Right atrium auricular region (tissue), 2 donors: ENCODE measurements at regions not wholly inside any gene's neighbourhood (a gene's known extent, or its start where the extent isn't known, plus 50 kb on each side); places are given as distances from the start of the nearest gene placed in this dataset.

Experiments used
- DNase-seq: peaks from one replicate; pipeline ENCODE4 v3.0.0-alpha.2; 2019; ENCODE audit warnings: low spot score
- H3K27ac ChIP-seq, 2 donors: fragments of 200-600 bp; sonication (generic); 1 replicate in 1 of 2; 2 replicates in 1 of 2; pipeline ENCODE4 v1.5.1; 2016 to 2019
- H3K27me3 ChIP-seq, 2 donors: fragments of 200-600 bp; sonication (generic); one replicate each; pipeline versions ENCODE4 v1.5.1 to v1.6.0; 2017 to 2019
- H3K36me3 ChIP-seq: fragments of 200-600 bp; sonication (generic); one replicate; pipeline ENCODE4 v1.5.1; 2016
- H3K4me1 ChIP-seq, 2 donors: fragments of 200-600 bp; sonication (generic); one replicate each; pipeline versions ENCODE4 v1.5.1 to v1.6.0; 2017 to 2019
- H3K4me3 ChIP-seq, 2 donors: fragments of 200-600 bp; sonication (generic); 1 replicate in 1 of 2; 2 replicates in 1 of 2; pipeline ENCODE4 v1.5.1; 2017 to 2019; ENCODE audit warnings: mild to moderate bottlenecking in 1 of 2, moderate library complexity in 1 of 2
- H3K9me3 ChIP-seq, 2 donors: fragments of 200-600 bp; sonication (generic); one replicate each; pipeline ENCODE4 v1.5.1; 2019
- TF ChIP-seq, protein P1 (sequence below), 2 donors: fragments of 200-600 bp; sonication (generic); IDR thresholded peaks; one replicate each; pipeline ENCODE4 v1.5.1; 2019; ENCODE audit warnings: antibody characterized with exemption in 2 of 2

DNA sequence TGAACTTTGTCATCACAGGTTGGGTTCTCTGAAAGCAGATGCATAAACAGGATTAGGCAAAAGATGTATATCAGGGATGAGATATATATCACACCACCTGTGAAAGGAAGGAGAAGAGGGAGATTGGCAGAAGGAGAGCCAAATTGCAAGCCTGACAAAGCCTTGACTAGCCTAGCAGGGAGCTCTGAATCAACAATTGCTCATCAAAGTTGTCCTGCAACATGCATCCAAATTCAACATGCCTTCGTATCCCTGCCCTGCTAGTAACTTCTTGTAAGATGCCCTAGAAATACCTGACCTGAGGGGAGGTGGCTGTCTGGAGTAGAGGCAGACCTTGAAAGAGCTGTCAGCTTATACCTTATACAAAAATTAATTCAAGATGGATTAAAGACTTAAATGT lies 207.1 kb upstream of the HTR1E start:
- no peaks in the 10 kb centered on the region for H3K4me1 ChIP-seq
- TF ChIP-seq, protein P1, sequence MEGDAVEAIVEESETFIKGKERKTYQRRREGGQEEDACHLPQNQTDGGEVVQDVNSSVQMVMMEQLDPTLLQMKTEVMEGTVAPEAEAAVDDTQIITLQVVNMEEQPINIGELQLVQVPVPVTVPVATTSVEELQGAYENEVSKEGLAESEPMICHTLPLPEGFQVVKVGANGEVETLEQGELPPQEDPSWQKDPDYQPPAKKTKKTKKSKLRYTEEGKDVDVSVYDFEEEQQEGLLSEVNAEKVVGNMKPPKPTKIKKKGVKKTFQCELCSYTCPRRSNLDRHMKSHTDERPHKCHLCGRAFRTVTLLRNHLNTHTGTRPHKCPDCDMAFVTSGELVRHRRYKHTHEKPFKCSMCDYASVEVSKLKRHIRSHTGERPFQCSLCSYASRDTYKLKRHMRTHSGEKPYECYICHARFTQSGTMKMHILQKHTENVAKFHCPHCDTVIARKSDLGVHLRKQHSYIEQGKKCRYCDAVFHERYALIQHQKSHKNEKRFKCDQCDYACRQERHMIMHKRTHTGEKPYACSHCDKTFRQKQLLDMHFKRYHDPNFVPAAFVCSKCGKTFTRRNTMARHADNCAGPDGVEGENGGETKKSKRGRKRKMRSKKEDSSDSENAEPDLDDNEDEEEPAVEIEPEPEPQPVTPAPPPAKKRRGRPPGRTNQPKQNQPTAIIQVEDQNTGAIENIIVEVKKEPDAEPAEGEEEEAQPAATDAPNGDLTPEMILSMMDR (IDR thresholded peaks at IDR 0.05) = no peak

DNA sequence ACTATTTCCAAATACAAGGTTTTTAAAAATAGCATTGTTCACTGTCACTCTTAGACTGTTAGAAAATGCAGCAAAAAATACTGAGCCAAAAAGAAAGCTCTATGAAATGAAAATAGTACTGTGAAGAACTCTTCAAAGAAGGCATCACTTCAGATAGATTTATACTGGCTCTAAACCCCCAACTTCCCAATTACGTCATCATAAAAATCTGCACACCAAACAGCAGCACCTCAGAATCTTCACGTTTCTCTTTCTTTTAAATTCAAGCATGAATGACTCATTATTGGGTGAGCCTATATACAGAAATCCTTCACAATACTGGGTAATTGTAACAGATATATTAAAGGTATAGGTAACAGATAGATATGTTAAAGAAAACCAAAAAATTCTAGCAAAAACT lies 208.4 kb upstream of the HTR1E start:
- Histone ChIP-seq H3K4me1 (no peaks in the 10 kb centered on the region), H3K27me3 (no peaks in the 10 kb centered on the region), H3K4me3 (no peak overlapping the region), H3K27ac (no peak overlapping the region), H3K36me3 (no peaks in the 10 kb centered on the region), H3K9me3 (no peaks in the 10 kb centered on the region)
- no peak for DNase-seq
- TF ChIP-seq, protein P1 (IDR thresholded peaks at IDR 0.05) = no peak

More for the DNA sequence above, 207.1 kb upstream of the HTR1E start:
- no peak for DNase-seq
- Histone ChIP-seq H3K27me3 (no peaks in the 10 kb centered on the region), H3K4me3 (no peak overlapping the region), H3K27ac (no peak overlapping the region), H3K9me3 (no peaks in the 10 kb centered on the region), H3K36me3 (no peaks in the 10 kb centered on the region)

DNA sequence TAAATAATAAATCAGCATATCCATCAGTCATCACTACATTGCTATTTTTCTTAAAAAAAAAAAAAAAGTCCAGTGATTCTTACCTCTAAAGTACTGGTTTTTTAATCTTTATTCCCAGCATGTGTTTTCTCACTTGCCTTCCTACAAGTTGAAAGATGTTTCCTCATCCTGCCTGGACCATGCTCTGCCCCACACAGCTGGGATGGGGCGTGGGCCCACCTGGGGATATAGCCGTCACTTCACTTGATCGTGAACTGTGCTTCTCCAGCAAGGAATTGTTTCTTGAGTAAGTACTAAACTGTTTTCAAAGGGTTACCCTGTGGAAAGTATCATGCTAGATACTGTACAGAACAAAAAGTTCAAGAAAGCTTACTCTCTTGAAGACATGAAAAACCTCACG lies 212.6 kb upstream of the HTR1E start:
- Histone ChIP-seq H3K4me1 (no peaks in the 10 kb centered on the region), H3K9me3 (no peaks in the 10 kb centered on the region), H3K36me3 (no peaks in the 10 kb centered on the region), H3K4me3 (no peak overlapping the region), H3K27ac (no peak overlapping the region), H3K27me3 (no peaks in the 10 kb centered on the region)
- TF ChIP-seq, protein P1 (IDR thresholded peaks at IDR 0.05) = no peak
- no peak for DNase-seq

DNA sequence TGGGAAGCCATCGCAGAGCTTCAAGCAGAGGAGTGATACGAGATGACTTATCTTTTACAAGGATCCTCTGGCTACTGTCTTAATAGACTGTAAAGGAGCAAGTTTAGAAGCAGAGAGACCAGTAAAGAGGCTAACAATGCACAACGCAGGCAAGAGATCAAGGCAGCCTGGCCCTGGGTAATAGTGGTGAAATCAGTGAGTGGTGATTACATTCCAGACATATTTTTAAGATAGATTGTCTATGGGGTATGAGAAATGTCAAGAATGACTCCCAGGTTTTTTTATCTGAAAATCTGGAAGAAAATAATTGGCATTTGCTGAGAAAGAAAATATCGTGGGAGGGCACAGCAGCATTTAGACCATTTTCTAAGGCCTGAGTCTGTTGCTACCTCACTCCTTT lies 213.6 kb upstream of the HTR1E start:
- no peak for DNase-seq
- Histone ChIP-seq H3K4me3 (no peak overlapping the region), H3K27ac (no peak overlapping the region), H3K9me3 (no peaks in the 10 kb centered on the region), H3K4me1 (no peaks in the 10 kb centered on the region), H3K27me3 (no peaks in the 10 kb centered on the region), H3K36me3 (no peaks in the 10 kb centered on the region)
- TF ChIP-seq, protein P1 (IDR thresholded peaks at IDR 0.05) = no peak

DNA sequence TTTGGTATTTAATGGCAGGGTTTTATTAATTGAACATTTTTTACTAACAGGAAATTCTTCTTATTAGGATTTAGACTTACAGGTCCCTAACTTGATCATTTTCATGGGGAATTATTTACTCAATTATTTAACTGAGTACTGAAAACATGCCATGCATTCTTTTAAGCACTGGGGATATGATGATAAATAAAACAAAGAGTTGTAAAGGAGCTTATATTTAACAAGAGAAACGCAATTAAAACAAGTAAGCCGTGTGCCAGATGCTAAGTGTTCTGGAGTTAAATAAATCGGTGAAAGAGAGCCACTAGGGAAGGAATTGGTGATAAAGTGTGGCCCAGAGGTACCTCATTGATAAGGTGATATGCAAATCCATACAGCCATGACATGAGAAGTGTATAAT lies 214.2 kb upstream of the HTR1E start:
- Histone ChIP-seq H3K4me3 (no peak overlapping the region), H3K27me3 (no peaks in the 10 kb centered on the region), H3K9me3 (no peaks in the 10 kb centered on the region), H3K27ac (no peak overlapping the region), H3K36me3 (no peaks in the 10 kb centered on the region), H3K4me1 (no peaks in the 10 kb centered on the region)
- no peak for DNase-seq
- TF ChIP-seq, protein P1 (IDR thresholded peaks at IDR 0.05) = no peak

DNA sequence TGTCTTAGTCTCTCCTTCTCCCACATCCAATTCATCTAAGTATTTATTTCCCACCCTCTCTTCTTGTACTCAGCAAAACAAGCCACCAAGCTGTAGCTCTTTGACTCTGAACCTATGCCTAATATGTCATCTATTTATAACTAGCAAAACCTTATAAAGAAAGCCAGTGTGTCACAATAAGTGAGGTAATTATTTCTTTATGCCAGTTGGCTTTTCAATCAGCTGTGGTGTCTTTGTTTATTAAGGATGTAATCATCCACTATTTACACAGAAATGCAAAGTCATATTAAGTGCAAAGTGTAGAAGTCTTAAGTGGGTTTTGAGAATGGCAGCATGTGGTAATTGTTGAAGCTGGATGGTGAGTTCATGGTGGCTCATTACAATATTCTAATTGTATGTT lies 215.2 kb upstream of the HTR1E start:
- no peaks in the 10 kb centered on the region for H3K9me3 ChIP-seq
- no peaks in the 10 kb centered on the region for H3K36me3 ChIP-seq
- H3K4me1 ChIP-seq = no peaks in the 10 kb centered on the region
- TF ChIP-seq, protein P1 (IDR thresholded peaks at IDR 0.05) = no peak
- no peak overlapping the region for H3K4me3 ChIP-seq
- no peaks in the 10 kb centered on the region for H3K27me3 ChIP-seq
- no peak for DNase-seq
- H3K27ac ChIP-seq = no peak overlapping the region
